GM18868 (cell line): ENCODE measurements at regions not wholly inside any gene's neighbourhood (a gene's known extent, or its start where the extent isn't known, plus 50 kb on each side); places are given as distances from the start of the nearest gene placed in this dataset.
"Not testable (repeated sequence)": the region's sequence is repeated elsewhere in the genome, so short reads cannot be mapped to it uniquely, and the experiment has no call there.

Experiments used
- ATAC-seq: cut with Tn5 transposase; IDR thresholded peaks from one replicate; pipeline ENCODE4 v1.9.1; 2021; ENCODE audit warnings: mild to moderate bottlenecking, moderate library complexity; ENCODE audit not compliant: unreplicated experiment

DNA sequence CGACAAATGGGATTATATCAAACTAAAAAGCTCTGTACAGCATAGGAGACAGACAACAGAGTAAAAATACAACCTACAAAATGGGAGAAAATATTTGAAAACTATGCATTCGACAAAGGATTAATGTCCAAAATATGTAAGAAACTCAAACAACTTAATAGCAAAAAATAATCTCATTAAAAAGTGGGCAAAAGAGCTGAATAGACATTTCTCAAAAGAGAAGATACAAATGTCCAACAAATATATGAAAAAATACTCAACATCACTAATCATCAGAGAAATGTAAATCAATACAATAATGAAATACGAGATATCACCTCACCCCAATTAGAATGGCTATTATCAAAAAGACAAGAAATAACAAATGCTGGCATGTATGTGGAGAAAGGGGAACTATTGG lies 272.9 kb downstream of the KLHL13 start:
- no peak for ATAC-seq

- no peak for ATAC-seq
These were observed 276.0 kb downstream of the KLHL13 start for GRCh38 chrX:117840645-117841044.

- no peak for ATAC-seq
These were observed 277.1 kb downstream of the KLHL13 start for GRCh38 chrX:117839544-117839943.

DNA sequence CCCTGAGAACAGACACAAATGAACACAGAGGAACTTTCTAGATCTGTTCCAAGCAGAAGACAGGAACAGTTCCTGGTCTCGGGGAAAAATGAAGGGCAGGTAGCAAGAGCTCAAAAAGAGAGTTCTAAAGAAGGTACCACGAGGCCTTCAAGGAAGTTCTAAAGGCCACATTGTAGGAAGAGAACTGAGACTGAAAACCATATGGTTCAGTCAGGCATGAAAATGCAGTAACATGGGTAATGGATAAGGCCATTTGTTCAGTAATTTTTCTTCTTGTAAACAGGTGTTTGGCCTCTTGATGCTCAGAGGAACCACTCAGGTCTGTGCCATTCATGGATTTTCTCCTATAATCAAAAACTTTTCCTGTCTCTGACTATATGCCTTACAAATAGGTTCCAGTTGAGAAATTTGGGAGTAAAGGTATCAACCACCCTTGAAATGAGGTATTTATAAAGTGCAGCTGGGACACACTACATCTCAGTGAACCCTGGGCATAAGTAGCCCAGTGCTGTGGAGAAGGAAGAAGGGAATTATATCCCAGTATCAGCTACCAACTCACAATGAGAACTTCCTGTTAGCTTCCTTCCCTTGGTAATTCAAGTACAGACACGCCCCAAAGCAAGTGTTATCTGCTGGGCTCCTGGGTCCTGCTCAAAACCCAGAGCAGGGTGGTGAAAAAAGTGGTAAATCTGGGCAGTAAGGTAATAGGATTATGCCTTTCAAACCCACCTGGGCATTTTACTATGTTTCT lies 277.9 kb downstream of the KLHL13 start:
- peak; percentile 49 for ATAC-seq

DNA sequence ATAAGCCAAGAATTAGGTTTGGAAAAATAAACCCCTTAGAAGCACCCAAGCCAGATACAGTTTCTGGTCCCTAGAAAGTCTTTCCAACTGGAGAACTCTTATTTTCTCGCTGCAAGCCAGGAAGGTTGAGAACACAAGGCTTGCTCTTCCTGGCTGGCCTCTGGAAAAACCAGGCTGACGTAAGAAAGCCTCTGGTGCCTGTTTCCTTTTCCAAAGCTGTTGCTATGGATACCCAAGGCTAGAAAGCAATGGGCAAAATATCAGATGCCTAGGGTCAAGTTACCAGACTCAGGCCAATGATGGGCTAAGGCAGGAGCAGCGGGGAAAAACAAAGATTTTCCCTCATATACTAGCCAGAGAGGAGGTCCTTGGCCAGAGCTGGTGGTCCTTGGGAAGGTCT lies 281.6 kb downstream of the KLHL13 start:
- ATAC-seq, result no peak

DNA sequence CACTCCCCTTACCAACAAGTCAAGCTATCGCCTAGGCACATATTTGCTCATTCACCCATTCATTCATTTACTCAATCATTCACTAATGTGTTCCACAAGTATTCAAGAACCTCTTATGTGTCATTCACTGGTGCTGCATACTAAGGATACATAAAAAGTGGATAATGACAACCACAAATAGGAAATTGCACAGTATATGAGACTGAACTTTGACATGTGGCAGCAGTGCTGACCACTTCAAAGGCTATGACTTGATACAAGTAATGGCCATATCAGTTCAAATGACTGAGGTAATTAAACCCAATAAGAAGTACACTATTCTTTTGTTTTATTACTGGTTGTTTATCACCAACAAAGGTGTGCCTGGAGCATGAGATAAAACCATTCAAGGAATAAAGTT lies 282.5 kb downstream of the KLHL13 start:
- ATAC-seq, result no peak

DNA sequence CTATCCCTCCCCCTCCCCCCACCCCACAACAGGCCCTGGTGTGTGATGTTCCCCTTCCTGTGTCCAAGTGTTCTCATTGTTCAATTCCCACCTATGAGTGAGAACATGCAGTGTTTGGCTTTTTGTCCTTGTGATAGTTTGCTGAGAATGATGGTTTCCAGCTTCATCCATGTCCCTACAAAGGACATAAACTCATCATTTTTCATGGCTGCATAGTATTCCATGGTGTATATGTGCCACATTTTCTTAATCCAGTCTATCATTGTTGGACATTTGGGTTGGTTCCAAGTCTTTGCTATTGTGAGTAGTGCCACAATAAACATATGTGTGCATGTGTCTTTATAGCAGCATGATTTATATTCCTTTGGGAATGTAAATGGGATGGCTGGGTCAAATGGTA lies 295.1 kb downstream of the KLHL13 start:
- ATAC-seq, result not testable (repeated sequence)

DNA sequence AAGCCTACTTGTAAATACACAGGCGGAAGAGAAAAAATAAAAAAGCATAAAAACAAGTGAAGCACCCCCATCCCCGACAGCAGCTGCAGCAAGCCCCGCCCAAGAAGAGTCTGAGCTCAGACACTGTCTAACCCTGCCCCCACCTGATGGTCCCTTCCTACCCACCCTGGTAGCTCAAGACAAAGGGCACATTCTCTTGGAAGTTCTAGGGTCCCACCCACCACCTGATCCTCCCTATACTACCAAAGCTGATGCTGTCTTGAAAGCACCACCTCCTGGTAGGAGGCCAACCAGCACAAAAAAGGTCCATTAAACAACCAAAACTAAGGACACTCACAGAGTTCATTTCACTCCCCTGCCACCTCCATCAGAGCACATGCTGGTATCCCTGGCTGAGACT lies 308.2 kb downstream of the KLHL13 start:
- ATAC-seq, result no peak

GRCh38 chrX:117803463-117803862 lies 313.1 kb downstream of the KLHL13 start:
- ATAC-seq, result no peak

- ATAC-seq, result no peak
These were observed 328.3 kb downstream of the KLHL13 start for GRCh38 chrX:117788339-117788738.

DNA sequence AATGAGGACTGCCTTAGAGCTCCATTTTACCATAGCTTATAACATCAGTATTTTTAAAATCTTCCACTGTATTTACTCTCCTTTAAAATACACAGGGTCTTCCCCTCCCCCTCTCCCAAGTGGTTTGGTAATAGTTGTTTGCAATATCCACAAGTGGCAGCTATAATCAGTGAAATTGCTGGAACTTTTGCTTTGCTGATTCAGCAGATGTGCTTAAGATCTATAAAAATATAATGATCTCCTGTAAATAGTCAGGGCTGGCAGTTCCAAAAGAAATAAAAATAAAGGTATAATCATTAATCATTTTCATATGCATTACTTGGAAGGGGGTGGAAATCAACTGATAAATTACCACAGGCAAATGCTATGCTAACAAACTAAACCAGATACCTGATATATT lies 345.2 kb downstream of the KLHL13 start:
- no peak for ATAC-seq

GRCh38 chrX:117768861-117769604 lies 347.6 kb downstream of the KLHL13 start:
- ATAC-seq, result no peak

GRCh38 chrX:117765211-117765610 lies 351.4 kb downstream of the KLHL13 start:
- no peak for ATAC-seq

DNA sequence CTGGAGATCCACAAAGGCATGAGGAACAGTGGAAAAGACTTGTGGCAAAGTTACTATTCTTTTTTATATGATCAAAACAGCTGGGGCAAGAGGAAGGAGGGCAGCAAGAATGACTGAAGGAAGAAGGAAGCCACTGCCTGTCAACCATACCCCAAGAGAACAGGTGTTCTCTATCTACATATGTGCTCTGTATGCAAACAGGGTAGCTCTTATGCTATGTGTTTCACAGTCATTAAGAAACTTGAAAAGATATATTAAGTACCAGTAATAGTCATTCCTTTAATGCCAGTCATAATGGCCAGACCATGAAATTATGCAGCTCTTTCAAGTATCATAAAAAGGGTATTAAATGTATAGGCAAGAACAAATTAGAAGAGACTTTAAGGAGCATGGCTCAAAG lies 363.9 kb downstream of the KLHL13 start:
- peak; percentile 99 for ATAC-seq

- no peak for ATAC-seq
These were observed 365.5 kb downstream of the KLHL13 start for GRCh38 chrX:117751155-117751554.

DNA sequence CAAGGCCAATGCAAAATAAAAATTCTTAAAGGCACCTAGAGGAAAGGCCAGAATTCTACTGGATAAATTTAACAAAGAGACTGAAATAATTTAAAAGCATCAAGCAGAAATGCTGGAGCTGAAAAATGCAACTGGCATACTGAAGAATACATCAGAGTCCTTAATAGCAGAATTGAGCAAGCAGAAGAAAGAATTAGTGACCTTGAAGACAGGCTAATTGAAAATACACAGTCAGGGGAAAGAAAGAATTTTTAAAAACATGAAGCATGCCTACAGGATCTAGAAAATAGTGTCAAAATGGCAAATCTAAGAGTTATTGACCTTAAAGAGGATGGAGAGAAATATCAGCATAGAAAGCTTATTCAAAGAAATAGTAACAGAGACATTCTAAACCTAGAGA lies 371.7 kb downstream of the KLHL13 start:
- no peak for ATAC-seq

GRCh38 chrX:117743469-117744251 lies 372.9 kb downstream of the KLHL13 start:
- ATAC-seq, result peak; percentile 70

DNA sequence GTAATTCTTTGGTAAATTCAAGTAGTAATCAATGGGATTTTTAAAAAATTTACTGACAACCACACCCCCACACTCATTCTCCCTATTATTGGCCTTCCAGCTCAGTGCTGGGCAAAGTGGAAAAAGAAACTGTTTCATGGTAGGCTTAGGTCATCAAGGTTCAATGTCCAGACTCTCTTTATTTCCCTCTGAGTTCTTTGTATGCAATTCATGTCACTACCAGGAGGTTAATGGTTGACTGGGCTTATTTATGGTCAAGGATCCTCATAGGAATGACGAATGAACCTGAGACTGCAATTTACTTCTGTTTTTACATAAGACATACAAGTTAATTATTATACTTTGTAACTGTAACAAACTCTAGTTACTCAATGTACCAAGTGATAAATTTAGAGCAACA lies 403.2 kb downstream of the KLHL13 start:
- ATAC-seq, result no peak

DNA sequence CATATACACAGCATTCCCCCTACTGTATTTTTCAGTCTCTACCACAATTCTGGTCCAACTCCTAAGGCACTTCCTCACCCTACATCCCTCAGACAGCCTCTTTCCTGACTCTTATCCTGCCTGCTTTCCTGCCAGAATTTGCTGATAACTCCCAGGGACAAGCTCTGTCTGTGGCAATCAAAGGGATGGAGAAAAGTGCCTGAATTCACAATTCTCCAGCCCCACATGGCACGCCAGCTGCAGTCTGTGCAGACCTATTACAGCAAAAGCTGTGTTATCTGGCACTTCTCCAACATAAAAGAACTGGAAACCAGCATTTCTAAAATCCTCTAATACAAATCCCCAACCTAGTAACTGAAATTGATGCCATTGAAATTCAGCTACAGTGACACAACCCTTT lies 404.8 kb downstream of the KLHL13 start:
- ATAC-seq, result no peak

- ATAC-seq, result no peak
These were observed 408.5 kb downstream of the KLHL13 start for GRCh38 chrX:117707948-117708743.

- no peak for ATAC-seq
These were observed 415.6 kb downstream of the KLHL13 start for GRCh38 chrX:117701050-117701449.
